Ureter (tissue), 1 donor: ENCODE measurements at regions not wholly inside any gene's neighbourhood (a gene's known extent, or its start where the extent isn't known, plus 50 kb on each side); places are given as distances from the start of the nearest gene placed in this dataset.

Source experiments
- DNase-seq: peaks from one replicate; pipeline ENCODE4 v3.0.0-alpha.2; 2020; ENCODE audit warnings: low spot score
- donor health status: DM: yes; HTN: yes; CAD: no.

GRCh38 chr10:128852449-128852848, 614.6 kb upstream of the MGMT start:
- DNase-seq: no peak

- DNase-seq: no peak
Measured at GRCh38 chr10:128852902-128853301, 614.1 kb upstream of the MGMT start.

- DNase-seq: no peak
Measured at GRCh38 chr10:128853537-128853936, 613.5 kb upstream of the MGMT start.

DNA sequence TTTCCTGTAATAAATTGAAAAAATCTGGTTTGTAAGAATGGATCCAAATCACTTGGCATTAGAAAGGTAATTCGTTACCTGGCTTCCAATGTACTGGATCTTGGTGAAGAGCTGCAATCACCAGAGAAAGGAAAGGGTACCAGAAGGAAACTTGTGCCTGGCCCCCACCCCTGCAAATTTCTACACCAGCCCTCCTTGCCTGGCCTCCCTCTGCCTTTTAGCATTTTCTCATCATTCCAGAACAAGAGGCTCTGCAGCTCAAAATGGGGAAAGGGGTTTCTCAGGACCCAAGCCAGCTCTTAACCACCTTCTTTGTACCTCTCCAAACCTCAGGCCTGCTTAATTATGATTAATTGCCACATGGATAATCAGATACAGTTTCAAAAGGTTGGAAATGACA, 612.8 kb upstream of the MGMT start:
- no peak for DNase-seq

- peak; percentile 73 for DNase-seq
Measured at GRCh38 chr10:128854963-128855362, 612.1 kb upstream of the MGMT start.

DNA sequence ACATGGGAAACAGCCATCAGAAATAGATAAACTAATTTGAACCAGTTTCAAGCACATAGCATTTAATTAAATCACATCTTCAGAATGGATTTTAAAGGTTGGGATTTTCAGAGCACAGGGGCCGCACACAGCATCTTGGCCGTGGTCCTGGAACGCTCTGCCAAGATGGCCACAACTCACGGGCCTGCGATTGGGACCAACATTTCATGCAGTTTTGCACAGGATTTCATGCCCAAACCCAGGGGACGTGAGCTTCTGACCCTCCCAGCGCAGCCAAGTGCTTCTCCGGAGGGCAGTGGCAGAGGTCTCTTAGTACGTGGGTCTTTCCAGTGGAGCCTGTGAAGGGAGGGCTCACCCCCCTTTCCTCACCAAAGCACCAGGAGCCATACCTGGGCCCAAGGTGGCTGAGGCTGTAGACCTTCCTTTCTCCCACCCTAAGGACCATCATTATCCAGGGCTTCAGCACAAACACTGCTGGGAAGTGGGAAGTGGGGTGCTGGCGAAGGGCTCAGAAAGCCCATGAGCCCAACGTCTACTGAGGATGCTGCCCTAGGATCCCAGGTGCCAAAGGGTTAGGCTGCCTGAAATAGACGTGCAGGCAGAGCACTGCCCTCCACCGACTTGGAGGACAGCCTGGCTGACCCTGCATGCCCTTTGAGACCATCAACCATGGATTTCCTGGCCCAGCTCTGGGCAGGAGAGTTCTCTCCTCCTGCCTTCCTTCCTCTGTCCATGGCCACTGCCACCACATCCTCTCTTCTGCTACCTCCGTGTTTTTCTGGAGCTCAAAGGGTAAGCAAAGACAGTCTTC, 611.2 kb upstream of the MGMT start:
- no peak for DNase-seq

- no peak for DNase-seq
Measured at GRCh38 chr10:128859738-128860386, 607.2 kb upstream of the MGMT start.

- no peak for DNase-seq
Measured at GRCh38 chr10:128860574-128860973, 606.5 kb upstream of the MGMT start.

- no peak for DNase-seq
Measured at GRCh38 chr10:128861018-128861901, 605.8 kb upstream of the MGMT start.

GRCh38 chr10:128863411-128863810, 603.6 kb upstream of the MGMT start:
- DNase-seq: no peak

- no peak for DNase-seq
Measured at GRCh38 chr10:128863823-128864405, 603.1 kb upstream of the MGMT start.

DNA sequence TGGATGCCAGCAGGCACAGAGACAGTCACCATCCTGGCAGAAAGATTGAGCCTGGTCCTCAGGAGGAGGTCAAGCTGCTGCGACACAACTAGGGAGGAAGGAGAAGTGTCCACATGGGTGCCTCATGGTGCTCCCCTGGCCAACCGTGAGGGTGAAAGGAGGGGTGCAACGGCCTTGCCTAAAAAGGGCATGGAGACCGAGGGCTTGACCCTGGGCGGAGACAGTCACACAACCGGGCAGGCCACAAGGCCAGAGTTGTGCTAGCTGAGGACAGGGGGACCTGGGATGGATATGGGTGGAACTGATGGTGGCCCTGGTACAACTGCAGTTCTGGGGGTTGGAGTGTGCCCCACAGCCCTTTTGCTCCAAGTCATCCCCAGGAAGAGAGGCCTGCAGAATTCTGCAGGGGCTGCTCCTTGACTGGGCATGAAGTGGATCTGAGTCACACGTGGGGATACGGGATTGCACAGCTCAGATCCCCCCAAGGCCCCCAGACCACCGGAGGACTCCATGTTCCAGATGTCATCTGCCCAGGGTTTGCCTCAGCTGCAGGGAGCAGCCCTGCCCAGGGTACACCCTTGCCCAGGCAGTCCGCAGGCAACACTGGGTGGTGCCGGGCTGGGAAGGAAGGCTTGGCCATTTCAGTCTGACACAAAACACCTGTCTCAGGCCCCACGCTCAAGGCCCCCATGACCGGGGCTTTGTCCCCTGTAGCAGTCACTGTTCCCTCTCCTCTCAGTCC, 602.3 kb upstream of the MGMT start:
- DNase-seq: no peak

DNA sequence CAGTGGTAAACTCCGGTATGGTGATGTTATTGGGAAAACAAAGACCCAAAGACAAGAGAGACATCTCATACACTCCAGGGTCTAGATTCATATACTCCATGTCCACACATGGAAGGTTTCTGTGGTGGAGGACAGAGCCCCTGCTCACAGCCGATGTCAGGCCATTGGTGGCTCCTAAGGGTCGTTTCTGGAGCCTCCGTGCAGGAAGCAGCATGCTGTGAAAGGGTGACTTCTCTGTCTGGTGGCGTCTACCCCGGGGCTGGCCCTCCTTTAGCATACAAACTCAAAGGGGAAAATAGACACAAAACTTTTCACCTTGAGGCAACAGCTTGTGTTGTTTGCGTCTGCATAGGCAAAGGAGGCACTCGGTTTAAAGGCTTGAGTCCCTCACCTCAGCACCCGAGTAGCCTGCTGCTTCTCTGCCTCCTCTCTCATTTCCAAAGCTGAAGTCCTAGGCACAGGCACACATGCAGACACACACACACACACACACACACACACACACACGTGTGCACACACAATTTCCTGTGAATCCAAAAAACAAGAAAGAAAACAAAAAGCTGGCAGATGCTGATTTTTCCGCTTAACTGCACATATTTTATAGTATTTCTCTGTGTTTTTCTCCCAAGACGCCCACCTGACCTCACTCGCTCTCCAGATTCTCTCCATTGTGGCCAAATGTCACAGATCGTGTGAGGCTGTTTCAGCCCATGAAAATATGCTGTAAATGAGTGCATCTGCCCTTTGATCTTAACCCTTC, 601.4 kb upstream of the MGMT start:
- no peak for DNase-seq

DNA sequence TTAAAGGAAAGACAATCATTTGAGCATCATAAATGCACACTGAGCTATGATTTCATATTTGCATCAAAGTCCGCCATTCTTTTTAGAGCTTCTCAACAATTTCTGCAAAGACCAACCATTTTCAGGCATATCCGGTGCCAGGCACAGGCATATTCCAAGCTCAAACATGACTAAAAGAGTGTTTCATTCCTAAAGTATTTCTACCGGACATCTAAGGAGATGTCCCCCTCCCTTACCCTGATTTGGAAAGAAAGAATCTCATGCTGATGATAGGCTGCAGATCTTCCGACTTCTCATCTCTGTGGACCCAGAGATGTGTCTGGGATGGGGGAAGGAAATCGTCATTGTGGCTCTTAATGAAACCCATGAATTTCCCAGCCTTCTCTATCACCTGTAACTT, 600.5 kb upstream of the MGMT start:
- DNase-seq: no peak

GRCh38 chr10:128867210-128867609, 599.8 kb upstream of the MGMT start:
- DNase-seq: no peak

GRCh38 chr10:128867819-128868218, 599.2 kb upstream of the MGMT start:
- no peak for DNase-seq

DNA sequence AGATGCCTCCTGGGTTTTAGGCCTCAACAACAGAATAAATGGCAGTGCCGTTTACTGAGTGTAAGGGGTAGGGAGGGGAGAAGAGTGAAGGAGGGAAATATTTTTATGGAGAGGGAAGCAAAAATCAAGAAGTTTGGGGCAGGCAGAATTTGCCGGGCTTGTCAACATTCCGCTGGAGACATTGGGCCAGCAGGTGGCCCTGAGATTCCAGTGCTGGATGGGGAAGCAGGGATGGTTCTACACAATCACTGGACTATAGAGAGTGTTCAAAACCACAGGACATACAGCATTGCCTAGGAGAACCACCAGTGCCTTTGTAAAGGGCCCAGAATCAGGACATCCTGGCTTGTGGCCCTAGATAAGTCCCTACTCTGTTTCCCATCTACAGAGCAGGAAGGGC, 598.6 kb upstream of the MGMT start:
- DNase-seq: no peak

GRCh38 chr10:128869101-128869749, 597.8 kb upstream of the MGMT start:
- no peak for DNase-seq

DNA sequence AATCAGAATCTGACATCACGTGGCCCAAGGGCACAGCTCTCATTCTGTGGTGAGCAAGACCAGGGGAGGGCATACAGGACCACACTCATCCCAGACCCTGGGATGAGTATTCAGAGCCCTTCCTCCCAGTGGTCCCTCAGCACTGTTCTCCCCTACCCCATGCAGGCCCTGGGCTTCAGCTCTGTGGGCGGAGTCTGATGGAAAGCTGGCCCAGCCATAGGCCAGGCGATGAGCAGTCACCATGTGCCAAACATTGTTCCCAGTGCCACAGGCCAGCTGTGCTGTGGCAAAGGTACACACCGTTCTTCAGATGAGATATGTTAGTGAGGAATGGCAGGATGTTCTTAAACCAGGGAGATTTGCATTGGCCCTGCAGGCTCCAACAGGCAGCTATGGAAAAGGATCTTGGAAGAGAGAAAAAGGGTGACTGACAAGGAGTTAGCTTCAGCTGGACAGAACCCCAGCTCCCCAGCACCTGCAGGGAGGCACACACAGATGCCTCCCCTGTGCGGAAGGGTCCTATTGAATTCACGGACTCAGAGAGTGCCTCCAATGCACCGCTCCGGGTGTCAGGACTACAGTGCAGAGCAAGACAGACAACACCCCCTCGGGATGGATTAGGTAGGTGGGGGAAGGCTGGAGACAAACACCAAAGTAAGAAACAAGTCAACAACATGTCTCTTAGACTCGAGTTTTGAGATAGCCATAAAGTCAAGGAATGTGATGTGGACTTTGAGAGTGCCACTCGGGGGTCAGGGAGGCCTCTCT, 596.0 kb upstream of the MGMT start:
- no peak for DNase-seq
